K562 (cell line): ENCODE measurements at regions not wholly inside any gene's neighbourhood (a gene's known extent, or its start where the extent isn't known, plus 50 kb on each side); places are given as distances from the start of the nearest gene placed in this dataset.

ENCODE experiments used
- ATAC-seq: fragments of 200-7000 bp; cut with Tn5 transposase; 3 replicates; pipeline ENCODE4 v1.9.1; 2020; ENCODE audit warnings: moderate library complexity
- BruUV-seq: library from RNA; stranded (reverse); fragments of 400-500 nt; replicated peaks from 2 replicates; lab custom pipeline; 2021; lab: Mats Ljungman, UMichigan
- CTCF ChIA-PET: fragments of 300-600 bp; formaldehyde crosslinking; extraction: SDS; loops from one replicate; lab custom pipeline; 2021; ENCODE audit warnings: low intra/inter-chr PET ratio; lab: Yijun Ruan, JAX
- POLR2A ChIA-PET: fragments of 300-600, 350-650 bp; sonication (Branson Sonifier 250); formaldehyde crosslinking; extraction: SDS; loops from one replicate; lab custom pipeline; 2021; ENCODE audit warnings: antibody characterized with exemption, inconsistent platforms; lab: Yijun Ruan, JAX
- DNase-seq, 4 experiments: peaks; one replicate each; pipeline versions ENCODE4 v3.0.0 to v3.0.0-alpha.2; 2011 to 2018; ENCODE audit warnings: low spot score in 3 of 4, mixed read lengths in 3 of 4; ENCODE audit errors: extremely low read depth in 1 of 4
- FAIRE-seq: peaks from 2 replicates; lab custom pipeline; 2011; peaks lifted over from hg19 to GRCh38; lab: Jason Lieb, UNC
- H2AFZ ChIP-seq: 2 replicates; pipeline ENCODE4 v1.6.0; 2011; ENCODE audit warnings: low read depth, low read length, control low read depth, inconsistent platforms
- H3K27ac ChIP-seq: fragments of 200-600 bp; 3 replicates; pipeline ENCODE4 v1.8.0; 2011; ENCODE audit warnings: low read depth, mild to moderate bottlenecking, control low read depth, inconsistent platforms, low read length, moderate library complexity, mixed read lengths; ENCODE audit errors: extremely low read depth
- H3K27me3 ChIP-seq, 2 experiments: fragments of 300-600 bp in 1 of 2; 2 replicates in 1 of 2; 3 replicates in 1 of 2; pipeline versions ENCODE4 v1.6.0 to v1.8.0; 2011; ENCODE audit warnings: inconsistent platforms in 2 of 2, low read length in 2 of 2, mild to moderate bottlenecking in 1 of 2, mixed read lengths in 1 of 2, moderate library complexity in 1 of 2; ENCODE audit not compliant: control insufficient read depth in 2 of 2, insufficient read depth in 2 of 2
- H3K36me3 ChIP-seq: fragments of 300-600 bp; 3 replicates; pipeline ENCODE4 v1.8.0; 2011; ENCODE audit warnings: mild to moderate bottlenecking, low read length, inconsistent platforms; ENCODE audit not compliant: control insufficient read depth, insufficient read depth
- H3K4me1 ChIP-seq, 2 experiments: fragments of 200-600 bp in 1 of 2; replicated peaks in 1 of 2; 2 replicates in 1 of 2; 3 replicates in 1 of 2; pipeline versions ENCODE4 v1.5.1 to v1.8.0; 2011; ENCODE audit warnings: inconsistent platforms in 2 of 2, low read length in 2 of 2, mild to moderate bottlenecking in 1 of 2, mixed read lengths in 1 of 2, moderate library complexity in 1 of 2; ENCODE audit not compliant: control insufficient read depth in 2 of 2, insufficient read depth in 2 of 2
- H3K4me2 ChIP-seq: 2 replicates; pipeline ENCODE4 v1.6.1; 2011; ENCODE audit warnings: low read length, control low read depth, inconsistent platforms, mixed read lengths; ENCODE audit not compliant: insufficient read depth
- H3K4me3 ChIP-seq: fragments of 200-600 bp; sonication (generic), shearing (Covaris generic); 2 replicates; pipeline ENCODE4 v1.5.1; 2016; ENCODE audit warnings: control low read depth, inconsistent platforms
- H3K79me2 ChIP-seq: fragments of 200-600 bp; 3 replicates; pipeline ENCODE4 v1.8.0; 2011; ENCODE audit warnings: low read length, inconsistent platforms; ENCODE audit not compliant: control insufficient read depth, insufficient read depth
- H3K9ac ChIP-seq, 2 experiments: 2 replicates each; pipeline versions ENCODE4 v1.6.0 to v1.6.1; 2011; ENCODE audit warnings: low read depth in 2 of 2, low read length in 2 of 2, control low read depth in 1 of 2, inconsistent platforms in 1 of 2, mild to moderate bottlenecking in 1 of 2, mixed read lengths in 1 of 2; ENCODE audit not compliant: insufficient read depth in 1 of 2
- H3K9me1 ChIP-seq: one replicate; pipeline ENCODE4 v1.6.0; 2011; ENCODE audit warnings: inconsistent platforms, mild to moderate bottlenecking, low read length, moderate library complexity; ENCODE audit not compliant: control insufficient read depth, insufficient read depth
- H3K9me3 ChIP-seq: replicated peaks from 2 replicates; pipeline ENCODE4 v1.5.1; 2011; ENCODE audit warnings: low read depth, low read length, inconsistent platforms; ENCODE audit not compliant: control insufficient read depth, insufficient read depth
- H4K20me1 ChIP-seq: replicated peaks from 2 replicates; pipeline ENCODE4 v1.6.1; 2011; ENCODE audit warnings: low read length, inconsistent platforms, mixed read lengths; ENCODE audit not compliant: control insufficient read depth, insufficient read depth
- WGBS: fragments of 100-300 bp; shearing (Covaris generic); methylation state at CpG from one replicate; pipeline ENCODE4 v1.1.6; 2016; ENCODE audit warnings: low coverage, mixed read lengths; ENCODE audit not compliant: insufficient coverage; ENCODE audit errors: missing lambda C conversion rate; 5-methylcytosine and 5-hydroxymethylcytosine counted together
- in situ Hi-C: fragments of 300-500 bp; cut with MboI; formaldehyde crosslinking; loops from 4 replicates; pipeline ENCODE4 v1.15.0; 2018; ENCODE audit warnings: inconsistent platforms, mixed read lengths
- intact Hi-C: fragments of 100-400 bp; cut with micrococcal nuclease; formaldehyde crosslinking; loops from 2 replicates; pipeline ENCODE4 v1.14.2; 2022
- TF ChIP-seq, protein P1 (sequence below): fragments of 250-450 bp; sonication (Bioruptor Pico); IDR thresholded peaks from 2 replicates; pipeline ENCODE4 v1.5.0; 2022; ENCODE audit warnings: mild to moderate bottlenecking
- TF ChIP-seq, protein P2 (sequence below), 2 experiments: fragments of 450-650 bp in 1 of 2; sonication (generic) in 1 of 2; formaldehyde crosslinking in 1 of 2; IDR thresholded peaks in 1 of 2; conservative IDR thresholded peaks in 1 of 2; 2 replicates each; pipeline versions ENCODE4 v1.6.1 to v1.8.1; 2016 to 2023; ENCODE audit warnings: mild to moderate bottlenecking in 2 of 2, moderate library complexity in 2 of 2, inconsistent platforms in 1 of 2, missing genetic modification reagents in 1 of 2

DNA sequence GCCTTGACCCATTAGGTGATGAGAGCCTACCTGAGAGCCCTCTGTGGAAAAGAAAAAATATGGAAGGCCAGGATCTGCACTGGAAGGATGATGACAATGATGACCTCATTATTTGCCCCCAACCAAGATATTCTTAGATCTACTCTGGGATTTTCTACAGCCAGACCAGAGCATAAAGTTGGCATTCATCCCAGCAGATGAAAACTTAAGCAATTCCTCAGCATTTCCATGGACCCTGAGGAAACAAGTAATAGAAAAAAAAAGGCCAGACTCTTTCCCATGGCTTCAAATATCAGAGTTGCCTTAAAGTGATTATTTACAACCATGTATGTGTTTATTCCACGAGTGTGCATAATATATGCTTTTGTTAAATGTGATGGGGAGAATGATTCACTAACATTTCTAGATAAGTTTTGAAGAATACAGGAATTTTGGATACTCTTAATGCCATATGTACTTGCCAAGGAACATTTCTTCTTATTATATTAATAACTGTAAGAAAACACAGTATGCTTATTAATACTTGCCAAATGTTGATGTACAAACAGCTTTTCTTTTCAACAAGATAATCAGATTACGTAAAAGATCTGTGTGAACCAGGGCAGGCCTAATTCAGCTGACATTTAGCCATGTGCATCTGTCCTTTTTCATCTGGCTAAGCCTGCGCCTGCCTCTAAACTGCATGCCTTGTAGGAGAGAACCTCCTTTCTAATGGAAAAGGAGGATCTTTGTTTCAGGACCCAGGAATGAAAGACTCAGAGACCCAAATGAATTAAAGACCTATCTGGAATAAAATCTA, 94.8 kb downstream of the ARRDC3 start:
- ChIA-PET CTCF (interaction anchor here (0.5 kb wide), 1 partner anchor 98 kb away, joined by 4 read pairs; no protein-coding TSS in a partner anchor), POLR2A (no interaction called here)
- Histone ChIP-seq H3K36me3 (no peaks in the 10 kb centered on the region), H3K9me3 (peaks cover 3% of the 10 kb centered on the region; the same call in 1 of the 2 replicates), H3K27ac (no peak overlapping the region), H3K79me2 (no peaks in the 10 kb centered on the region), H3K27me3 (no peaks in the 10 kb centered on the region), H3K9me1 (no peaks in the 10 kb centered on the region), H4K20me1 (no peaks in the 10 kb centered on the region), H2AFZ (no peak overlapping the region)
- no TSS peak for BruUV-seq
- DNase-seq, result no peak
- intact Hi-C loops (no loop called here), in situ Hi-C loops (no loop called here)
- 53% methylated on average over 3 of the region's 3 CpGs for WGBS
- no peak for FAIRE-seq
- ATAC-seq, result no peak
- TF ChIP-seq, protein P1, sequence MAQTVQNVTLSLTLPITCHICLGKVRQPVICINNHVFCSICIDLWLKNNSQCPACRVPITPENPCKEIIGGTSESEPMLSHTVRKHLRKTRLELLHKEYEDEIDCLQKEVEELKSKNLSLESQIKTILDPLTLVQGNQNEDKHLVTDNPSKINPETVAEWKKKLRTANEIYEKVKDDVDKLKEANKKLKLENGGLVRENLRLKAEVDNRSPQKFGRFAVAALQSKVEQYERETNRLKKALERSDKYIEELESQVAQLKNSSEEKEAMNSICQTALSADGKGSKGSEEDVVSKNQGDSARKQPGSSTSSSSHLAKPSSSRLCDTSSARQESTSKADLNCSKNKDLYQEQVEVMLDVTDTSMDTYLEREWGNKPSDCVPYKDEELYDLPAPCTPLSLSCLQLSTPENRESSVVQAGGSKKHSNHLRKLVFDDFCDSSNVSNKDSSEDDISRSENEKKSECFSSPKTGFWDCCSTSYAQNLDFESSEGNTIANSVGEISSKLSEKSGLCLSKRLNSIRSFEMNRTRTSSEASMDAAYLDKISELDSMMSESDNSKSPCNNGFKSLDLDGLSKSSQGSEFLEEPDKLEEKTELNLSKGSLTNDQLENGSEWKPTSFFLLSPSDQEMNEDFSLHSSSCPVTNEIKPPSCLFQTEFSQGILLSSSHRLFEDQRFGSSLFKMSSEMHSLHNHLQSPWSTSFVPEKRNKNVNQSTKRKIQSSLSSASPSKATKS (CRISPR knock-in tag), result no peak
- TF ChIP-seq, protein P2, sequence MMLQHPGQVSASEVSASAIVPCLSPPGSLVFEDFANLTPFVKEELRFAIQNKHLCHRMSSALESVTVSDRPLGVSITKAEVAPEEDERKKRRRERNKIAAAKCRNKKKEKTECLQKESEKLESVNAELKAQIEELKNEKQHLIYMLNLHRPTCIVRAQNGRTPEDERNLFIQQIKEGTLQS (IDR thresholded peaks at IDR 0.05), result peak; percentile 33
- TF ChIP-seq, protein P2 (CRISPR knock-in tag; conservative IDR thresholded peaks at IDR 0.05), result no peak
- TF ChIP-seq, all 486 proteins: peak for 1
- H3K4me2 ChIP-seq, result no peak overlapping the region
- H3K4me1 ChIP-seq, result peaks cover 0 to 14% of the 10 kb centered on the region in 2 experiments; a peak in 3 of 5 replicates
- no peak overlapping the region for H3K9ac ChIP-seq
- no peak overlapping the region for H3K4me3 ChIP-seq
